Myocyte (in vitro differentiated cells): ENCODE measurements at regions not wholly inside any gene's neighbourhood (a gene's known extent, or its start where the extent isn't known, plus 50 kb on each side); places are given as distances from the start of the nearest gene placed in this dataset.
A peak's percentile ranks its signal among the peaks of the same experiment; 100 is the strongest.

ENCODE experiments used
- DNase-seq: peaks from one replicate; pipeline ENCODE4 v3.0.0-alpha.2; 2012; ENCODE audit warnings: low read depth

GRCh38 chrX:40189637-40190036 lies 91.9 kb upstream of the BCOR start:
- DNase-seq, result no peak

DNA sequence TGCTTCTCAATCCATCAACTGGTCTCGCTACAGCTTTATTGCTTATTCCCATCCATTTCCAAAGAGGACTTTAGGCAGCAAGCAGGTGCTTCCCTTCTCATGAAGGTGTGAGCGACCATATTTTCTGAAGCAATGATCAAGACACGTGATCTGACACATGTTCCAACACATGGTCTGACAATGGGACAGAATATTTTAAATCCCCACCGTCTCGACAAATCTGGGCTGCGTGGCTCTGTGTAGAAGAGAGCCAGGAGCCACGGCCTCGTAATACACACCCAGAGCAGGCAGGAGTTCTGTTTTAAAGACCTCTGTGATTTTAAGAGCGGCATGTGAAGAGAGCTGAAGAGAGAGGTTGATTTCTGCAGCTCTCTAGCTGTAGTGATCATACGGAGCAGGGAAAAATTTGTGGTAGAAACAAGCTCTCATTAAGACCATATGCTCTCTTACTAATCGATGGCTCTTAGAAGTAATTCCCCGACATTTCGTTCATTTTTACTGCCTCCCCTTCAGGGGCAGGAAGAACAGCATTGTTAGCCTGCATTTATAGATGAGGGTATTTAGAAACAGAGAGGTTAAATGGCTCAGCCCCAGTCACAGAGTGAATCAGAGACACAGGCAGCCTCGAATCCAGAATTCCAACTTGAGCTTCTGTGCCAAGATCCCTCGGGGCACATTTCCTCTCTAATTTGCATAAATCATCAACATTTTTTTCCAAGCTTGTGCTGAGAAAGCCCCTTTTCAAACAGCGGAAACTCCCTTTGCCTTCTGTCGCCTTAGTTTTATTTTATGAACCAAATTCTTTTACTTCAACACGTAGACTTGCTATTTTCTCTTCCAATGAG lies 91.0 kb upstream of the BCOR start:
- DNase-seq, result no peak

DNA sequence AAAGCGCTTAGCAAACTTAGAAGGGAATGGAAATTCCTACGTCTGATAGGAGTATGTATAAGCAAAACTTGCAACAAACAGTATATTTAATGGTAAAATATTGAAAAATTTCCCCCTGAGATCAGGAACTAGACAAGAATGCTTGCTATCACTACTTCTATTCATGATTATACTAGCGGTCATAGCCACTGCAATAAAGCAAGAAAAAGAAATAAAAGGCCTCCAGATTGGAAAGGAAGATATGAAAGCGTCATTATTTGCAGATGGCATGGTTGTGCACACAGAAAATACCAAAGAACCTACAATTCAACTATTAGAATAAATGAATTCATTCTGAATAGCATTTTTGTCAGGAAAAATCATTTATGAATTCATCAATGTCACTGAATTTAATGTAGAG lies 87.2 kb upstream of the BCOR start:
- DNase-seq, result no peak

DNA sequence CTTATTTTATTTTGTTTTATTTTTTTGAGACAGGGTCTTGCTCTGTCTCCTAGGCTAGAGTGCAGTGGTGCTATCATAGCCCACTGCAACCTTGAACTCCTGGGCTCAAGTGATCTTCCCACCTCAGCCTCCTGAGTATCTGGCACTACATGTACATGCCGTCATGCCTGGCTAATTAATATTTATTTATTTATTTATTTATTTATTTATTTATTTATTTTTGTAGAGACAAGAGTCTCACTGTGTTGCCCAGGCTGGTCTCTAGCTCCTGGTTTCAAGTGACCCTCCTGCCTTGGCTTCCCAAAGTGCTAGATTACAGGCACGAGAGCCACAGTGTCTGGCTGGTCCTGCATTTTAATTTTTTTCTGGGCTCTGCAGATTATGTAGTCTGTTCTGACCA lies 84.9 kb upstream of the BCOR start:
- no peak for DNase-seq

GRCh38 chrX:40182095-40182494 lies 84.3 kb upstream of the BCOR start:
- no peak for DNase-seq

DNA sequence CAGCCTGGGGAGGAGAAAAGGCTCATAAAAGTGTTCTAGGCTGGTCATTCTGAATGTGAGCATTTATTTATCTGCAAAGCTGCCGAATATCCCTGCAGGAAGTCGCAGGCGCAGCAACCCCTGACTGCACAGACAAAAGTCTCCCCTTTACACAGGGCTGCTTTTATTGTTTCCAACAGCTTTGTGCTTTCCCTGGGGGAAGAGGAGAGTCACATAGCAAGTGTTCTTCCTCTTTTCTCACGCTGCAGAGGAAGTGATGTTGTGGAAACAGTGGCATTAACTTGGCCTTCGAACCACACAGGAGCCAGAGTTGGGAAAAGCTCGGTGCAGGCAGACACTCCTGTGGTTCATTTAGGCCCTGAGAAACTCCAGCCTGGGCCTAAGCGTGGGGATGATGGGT lies 81.5 kb upstream of the BCOR start:
- no peak for DNase-seq

DNA sequence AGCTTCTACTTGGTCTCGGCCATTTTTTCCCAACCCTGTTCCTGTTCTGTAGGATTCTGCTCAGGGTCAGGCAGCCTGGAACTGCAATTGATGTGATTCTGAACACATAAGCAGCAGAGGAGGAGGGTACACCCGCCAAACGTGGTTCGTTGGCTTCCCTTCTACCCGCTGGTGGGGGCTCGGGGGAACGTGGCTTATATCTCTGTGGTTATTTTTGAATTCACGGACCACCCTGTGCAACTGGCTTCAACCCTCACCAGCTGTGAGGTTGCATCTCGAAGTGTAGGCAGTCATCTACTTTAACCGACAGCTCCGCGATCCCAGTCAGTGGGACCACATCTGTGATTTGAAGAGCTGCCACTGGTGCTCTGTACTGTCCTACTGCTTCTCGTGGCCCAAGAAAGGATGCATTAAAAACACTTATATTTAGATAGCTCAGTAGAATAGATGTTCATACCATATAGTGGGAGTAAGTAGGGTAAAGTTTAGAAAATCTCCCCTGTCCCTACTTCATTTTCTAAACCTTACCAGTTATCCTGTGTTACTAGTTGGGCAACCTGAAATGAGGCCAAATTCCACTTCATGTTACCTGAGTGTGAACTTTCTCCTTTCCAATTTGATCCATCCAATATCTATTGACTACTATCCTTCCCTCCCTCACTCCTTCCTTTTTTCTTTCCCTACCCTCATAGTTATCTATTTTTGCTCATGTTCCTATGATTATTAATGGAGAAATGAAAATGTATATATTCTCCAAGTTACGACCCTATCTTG lies 80.4 kb upstream of the BCOR start:
- DNase-seq, result no peak

GRCh38 chrX:40177489-40177888 lies 79.7 kb upstream of the BCOR start:
- DNase-seq, result no peak

GRCh38 chrX:40177117-40177430 lies 79.3 kb upstream of the BCOR start:
- DNase-seq, result no peak

DNA sequence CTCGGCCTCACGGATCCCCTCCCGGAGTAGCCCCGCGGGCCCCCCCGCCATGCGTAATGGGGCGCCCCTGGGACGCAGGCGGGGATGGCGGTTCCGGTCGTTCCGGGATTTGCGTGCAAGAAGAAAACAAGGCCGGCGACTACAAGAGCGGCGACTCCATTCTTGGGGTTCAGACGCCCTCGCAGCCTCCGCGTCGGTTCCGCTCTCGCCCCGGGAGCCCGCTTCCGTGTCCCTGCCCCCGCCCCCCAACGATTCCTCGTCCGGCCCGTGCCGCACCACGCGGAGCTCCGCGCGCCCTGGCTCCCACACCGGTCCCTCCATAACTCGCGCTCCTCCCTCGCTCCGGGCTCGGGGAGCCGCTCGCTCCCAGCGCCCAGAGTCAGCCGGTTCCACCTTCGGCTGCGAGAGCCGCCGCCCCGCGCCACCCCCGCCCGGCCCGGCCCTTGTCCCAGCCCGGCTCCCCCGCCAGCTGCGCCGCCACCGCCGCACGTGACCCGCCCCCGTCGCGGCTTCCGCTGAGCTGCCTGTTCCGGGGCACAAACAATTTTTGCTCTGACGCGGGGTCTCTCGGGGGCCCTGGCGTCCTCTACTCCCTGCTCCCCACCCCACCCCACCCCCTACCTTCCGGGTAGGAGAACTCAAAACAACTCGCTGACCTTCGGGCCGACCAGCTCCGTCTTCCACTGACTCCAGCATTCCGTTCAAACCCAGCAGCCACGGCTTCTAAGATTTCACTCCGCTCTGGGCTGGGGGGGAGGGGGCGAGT lies 78.8 kb upstream of the BCOR start:
- DNase-seq, result peak; percentile 51

- peak; percentile 76 for DNase-seq
Measured at GRCh38 chrX:40175511-40176350, 78.0 kb upstream of the BCOR start.

GRCh38 chrX:40174854-40175510 lies 77.2 kb upstream of the BCOR start:
- DNase-seq, result peak; percentile 46

- DNase-seq, result no peak
Measured at GRCh38 chrX:40174001-40174853, 76.5 kb upstream of the BCOR start.

DNA sequence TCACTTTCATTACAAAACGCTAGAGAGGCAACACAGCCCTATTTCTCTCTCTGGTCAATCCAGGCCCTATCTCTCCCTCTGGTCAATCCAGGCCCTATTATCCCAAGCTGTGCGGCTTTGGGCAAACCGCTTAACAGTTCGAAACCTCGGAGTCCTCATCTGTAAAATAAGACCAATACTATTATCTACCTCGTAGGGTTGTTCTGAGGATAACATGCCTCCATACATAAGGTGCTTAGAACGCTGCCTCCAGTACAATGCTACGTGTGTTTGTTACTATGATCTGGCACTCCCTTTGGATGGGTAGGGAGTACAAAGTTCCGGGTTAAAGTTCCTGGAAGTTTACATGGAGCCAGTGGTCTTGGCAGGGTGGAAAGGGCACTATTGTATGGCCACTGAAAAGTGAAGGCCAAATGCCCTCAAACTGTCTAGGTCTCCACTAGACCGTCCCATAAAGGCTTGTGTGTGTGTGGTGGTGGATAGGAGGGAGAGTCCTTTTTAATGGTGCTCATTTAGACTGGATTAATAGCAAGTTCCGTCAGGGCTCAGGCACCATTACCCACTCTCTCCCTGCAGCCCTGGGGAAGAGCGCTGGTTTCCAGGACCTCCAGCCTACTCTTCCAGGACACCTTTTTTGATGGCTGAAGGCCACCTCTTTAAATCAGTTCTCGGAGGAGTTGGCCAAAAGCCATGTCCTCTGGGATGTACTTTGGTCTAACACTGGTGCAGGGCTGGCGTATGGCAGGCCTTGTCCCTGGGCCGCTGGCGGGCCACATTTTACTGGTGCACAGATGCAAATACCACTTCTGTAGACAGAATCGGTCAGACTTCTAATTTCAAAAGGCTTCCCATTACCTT lies 75.6 kb upstream of the BCOR start:
- DNase-seq, result no peak

GRCh38 chrX:40172401-40173142 lies 74.8 kb upstream of the BCOR start:
- no peak for DNase-seq

DNA sequence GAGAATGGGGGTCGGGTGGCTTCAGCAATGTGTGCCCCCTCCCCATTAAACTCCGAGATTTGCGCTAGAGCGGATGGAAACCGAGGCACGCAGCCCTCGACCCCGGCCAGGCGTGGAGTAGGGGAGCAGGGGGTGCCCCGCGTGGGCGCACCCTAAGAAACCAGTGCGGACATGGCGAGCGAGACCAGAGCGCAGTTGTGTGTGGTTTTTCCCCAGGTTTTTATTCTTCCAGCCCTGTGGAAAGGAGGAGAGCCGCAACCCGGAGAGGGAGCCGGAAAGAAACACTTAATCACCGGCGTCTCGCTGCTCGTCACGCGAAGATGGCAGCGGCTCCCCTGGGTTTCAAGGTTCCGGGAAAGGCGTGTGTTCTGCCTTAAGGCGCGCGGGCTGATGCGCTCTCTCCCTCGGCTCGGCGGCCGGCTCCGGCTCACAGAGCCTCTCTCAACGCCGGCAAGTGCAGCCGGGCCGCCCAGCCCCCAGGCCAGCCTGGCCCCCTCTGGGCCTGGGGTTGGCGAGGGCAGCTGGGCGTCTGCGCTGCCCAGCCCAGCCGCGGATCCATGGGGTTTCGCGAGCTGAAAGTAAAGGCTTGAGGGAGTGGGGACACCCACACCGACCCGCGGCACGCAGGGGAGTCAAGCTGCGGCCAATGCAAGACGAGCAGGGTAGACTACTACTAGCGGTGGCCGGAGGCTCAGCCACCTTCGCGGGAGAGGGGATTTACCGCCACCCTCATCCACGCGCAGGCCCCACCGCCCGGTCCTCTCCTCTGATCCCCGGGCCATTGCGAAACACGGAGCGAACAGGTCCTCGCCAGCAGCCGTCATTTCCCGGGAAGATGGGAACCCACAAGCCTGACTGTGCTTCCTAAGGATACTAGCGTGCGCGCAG lies 74.0 kb upstream of the BCOR start:
- DNase-seq, result peak; percentile 44
